B cell (primary cell): ENCODE measurements at regions not wholly inside any gene's neighbourhood (a gene's known extent, or its start where the extent isn't known, plus 50 kb on each side); places are given as distances from the start of the nearest gene placed in this dataset.

ENCODE experiments used
- ATAC-seq: fragments of 200-7000 bp; cut with Tn5 transposase; one replicate; pipeline ENCODE4 v1.10.0; 2021; ENCODE audit warnings: low read depth, mild to moderate bottlenecking, moderate number of reproducible peaks, moderate library complexity
- CTCF ChIA-PET: fragments of 350-600 bp; sonication (Branson Sonifier 250); formaldehyde crosslinking; loops from one replicate; lab custom pipeline; 2021; ENCODE audit warnings: antibody characterized with exemption, inconsistent platforms; lab: Charles Lee
- POLR2A ChIA-PET: fragments of 350-600 bp; sonication (Branson Sonifier 250); formaldehyde crosslinking; loops from one replicate; lab custom pipeline; 2021; ENCODE audit warnings: antibody characterized with exemption; lab: Charles Lee
- DNase-seq: peaks from one replicate; pipeline ENCODE4 v3.0.0; 2013
- H2AFZ ChIP-seq: 2 replicates; pipeline ENCODE4 v1.6.1; 2012; ENCODE audit warnings: mild to moderate bottlenecking, low read depth, low read length; ENCODE audit not compliant: insufficient read depth, poor library complexity, severe bottlenecking
- H3K27ac ChIP-seq, 2 donors: 1 replicate in 1 of 2; 2 replicates in 1 of 2; pipeline ENCODE4 v1.5.1; 2012 to 2013; ENCODE audit warnings: low read length in 2 of 2, mild to moderate bottlenecking in 2 of 2, moderate library complexity in 1 of 2
- H3K27me3 ChIP-seq, 4 experiments: fragments of 200-600 bp in 1 of 4; sonication (generic) in 1 of 4; replicated peaks in 1 of 4; 1 replicate in 2 of 4; 2 replicates in 2 of 4; pipeline versions ENCODE4 v1.6.1 to v1.7.0; 2013 to 2016; ENCODE audit warnings: low read length in 3 of 4, mild to moderate bottlenecking in 2 of 4, mixed read lengths in 1 of 4, moderate library complexity in 1 of 4; ENCODE audit not compliant: insufficient read depth in 4 of 4, control insufficient read depth in 3 of 4; ENCODE audit errors: control extremely low read depth in 1 of 4
- H3K36me3 ChIP-seq, 2 experiments: replicated peaks in 1 of 2; 1 replicate in 1 of 2; 2 replicates in 1 of 2; pipeline versions ENCODE4 v1.6.1 to v1.7.1; 2013; ENCODE audit warnings: low read length in 1 of 2; ENCODE audit not compliant: insufficient read depth in 2 of 2, control insufficient read depth in 1 of 2; ENCODE audit errors: control extremely low read depth in 1 of 2, extremely low read depth in 1 of 2
- H3K4me1 ChIP-seq, 2 donors: fragments of 200-600 bp in 1 of 2; sonication (generic) in 1 of 2; 1 replicate in 1 of 2; 2 replicates in 1 of 2; pipeline versions ENCODE4 v1.5.1 to v1.6.1; 2013 to 2017; ENCODE audit warnings: low read length in 2 of 2; ENCODE audit not compliant: control insufficient read depth in 2 of 2, insufficient read depth in 2 of 2
- H3K4me2 ChIP-seq: replicated peaks from 2 replicates; pipeline ENCODE3; 2012; ENCODE audit warnings: mild to moderate bottlenecking, low read depth, low read length; ENCODE audit not compliant: poor library complexity, severe bottlenecking
- H3K4me3 ChIP-seq, 5 experiments: fragments of 200-600 bp in 1 of 5; sonication (generic) in 1 of 5; 1 replicate in 3 of 5; 2 replicates in 2 of 5; pipeline versions ENCODE4 v1.5.1 to v1.7.0; 2011 to 2016; ENCODE audit warnings: low read length in 4 of 5, mild to moderate bottlenecking in 4 of 5, low read depth in 2 of 5, control low read depth in 1 of 5, moderate library complexity in 1 of 5; ENCODE audit not compliant: insufficient read depth in 1 of 5; ENCODE audit errors: control extremely low read depth in 1 of 5, extremely low read depth in 1 of 5
- H3K79me2 ChIP-seq: fragments of 200-600 bp; sonication (generic); one replicate; pipeline ENCODE4 v1.6.0; 2016; ENCODE audit warnings: low read length; ENCODE audit not compliant: control insufficient read depth, insufficient read depth
- H3K9ac ChIP-seq: fragments of 200-600 bp; sonication (generic); 2 replicates; pipeline ENCODE4 v1.6.1; 2017; ENCODE audit warnings: mild to moderate bottlenecking, low read length, moderate library complexity
- H3K9me3 ChIP-seq, 3 donors: one replicate each; pipeline versions ENCODE4 v1.6.1 to v1.7.1; 2013; ENCODE audit warnings: low read length in 2 of 3; ENCODE audit not compliant: control insufficient read depth in 2 of 3, insufficient read depth in 1 of 3; ENCODE audit errors: control extremely low read depth in 1 of 3
- H4K20me1 ChIP-seq: 2 replicates; pipeline ENCODE4 v1.6.0; 2012; ENCODE audit warnings: mild to moderate bottlenecking, low read length; ENCODE audit not compliant: insufficient read depth, control insufficient read depth, poor library complexity, severe bottlenecking
- H3K27ac Mint-ChIP-seq: one replicate; pipeline ENCODE4 v1.8.0; 2021; ENCODE audit warnings: mixed read lengths
- H3K27me3 Mint-ChIP-seq: one replicate; pipeline ENCODE4 v1.8.0; 2021; ENCODE audit warnings: mixed read lengths
- H3K4me1 Mint-ChIP-seq: one replicate; pipeline ENCODE4 v1.8.0; 2021; ENCODE audit warnings: mixed read lengths
- H3K4me3 Mint-ChIP-seq: one replicate; pipeline ENCODE4 v1.8.0; 2021; ENCODE audit warnings: mixed read lengths
- H3K9me3 Mint-ChIP-seq: one replicate; pipeline ENCODE4 v1.8.0; 2022; ENCODE audit warnings: mixed read lengths; ENCODE audit not compliant: insufficient read depth
- CTCF ChIP-seq: fragments of 200-600 bp; IDR thresholded peaks from one replicate; pipeline ENCODE4 v1.8.0; 2022; ENCODE audit warnings: antibody characterized with exemption, mild to moderate bottlenecking
- EZH2 ChIP-seq: IDR thresholded peaks from 2 replicates; pipeline ENCODE4 v1.6.1; 2012; ENCODE audit warnings: borderline replicate concordance, low read depth, mild to moderate bottlenecking, moderate library complexity, low read length; ENCODE audit not compliant: insufficient read depth, poor library complexity, severe bottlenecking
- WGBS: methylation state at CpG from one replicate; pipeline ENCODE4 v1.1.5; 2013; ENCODE audit warnings: missing lambda C conversion rate; ENCODE audit not compliant: insufficient coverage; 5-methylcytosine and 5-hydroxymethylcytosine counted together
- intact Hi-C: fragments of 100-400 bp; cut with micrococcal nuclease; formaldehyde crosslinking; loops from one replicate; pipeline ENCODE4 v1.10.0; 2022

GRCh38 chr4:3713346-3713745, 52.8 kb upstream of the ADRA2C start:
- CTCF ChIA-PET, result no interaction called here
- Mint-ChIP-seq H3K4me1 (no peaks in the 10 kb centered on the region), H3K4me3 (no peak overlapping the region), H3K27ac (no peak overlapping the region), H3K27me3 (peaks cover 7% of the 10 kb centered on the region), H3K9me3 (no peaks in the 10 kb centered on the region)
- no peak for DNase-seq
- H3K27ac ChIP-seq, result no peak overlapping the region
- H3K4me3 ChIP-seq, result no peak overlapping the region
- H2AFZ ChIP-seq, result no peak overlapping the region
- no peak for ATAC-seq
- TF ChIP-seq CTCF (no peak), EZH2 (no peak)
- H3K36me3 ChIP-seq, result no peaks in the 10 kb centered on the region
- 85% methylated on average over 6 of the region's 7 CpGs for WGBS
- intact Hi-C loops, result no loop called here
- H3K4me1 ChIP-seq, result no peaks in the 10 kb centered on the region
- POLR2A ChIA-PET, result no interaction called here
- no peaks in the 10 kb centered on the region for H3K27me3 ChIP-seq
- no peaks in the 10 kb centered on the region for H3K79me2 ChIP-seq
- H3K9ac ChIP-seq, result no peak overlapping the region
- peaks cover 0 to 6% (median 0%) of the 10 kb centered on the region in 3 donors for H3K9me3 ChIP-seq
- H3K4me2 ChIP-seq, result no peak overlapping the region
- no peaks in the 10 kb centered on the region for H4K20me1 ChIP-seq

GRCh38 chr4:3712936-3713335, 53.2 kb upstream of the ADRA2C start:
- ChIA-PET CTCF (no interaction called here), POLR2A (no interaction called here)
- Histone ChIP-seq H3K4me2 (no peak overlapping the region), H3K9ac (no peak overlapping the region), H3K36me3 (no peaks in the 10 kb centered on the region), H3K9me3 (peaks cover 0 to 2% (median 0%) of the 10 kb centered on the region in 3 donors), H4K20me1 (no peaks in the 10 kb centered on the region), H3K4me1 (no peaks in the 10 kb centered on the region), H3K27ac (no peak overlapping the region), H3K79me2 (no peaks in the 10 kb centered on the region), H3K27me3 (no peaks in the 10 kb centered on the region), H2AFZ (no peak overlapping the region), H3K4me3 (no peak overlapping the region)
- TF ChIP-seq EZH2 (no peak), CTCF (no peak)
- Mint-ChIP-seq H3K27ac (no peak overlapping the region), H3K27me3 (peaks cover 3% of the 10 kb centered on the region), H3K9me3 (no peaks in the 10 kb centered on the region), H3K4me1 (no peaks in the 10 kb centered on the region), H3K4me3 (no peak overlapping the region)
- intact Hi-C loops, result no loop called here
- DNase-seq, result no peak
- ATAC-seq, result no peak
- 94% methylated on average over 20 of the region's 20 CpGs for WGBS
